Activated CD8-positive, alpha-beta T cell treated with anti-CD3 and anti-CD28 coated beads for 36 hours (primary cell): ENCODE measurements at regions not wholly inside any gene's neighbourhood (a gene's known extent, or its start where the extent isn't known, plus 50 kb on each side); places are given as distances from the start of the nearest gene placed in this dataset.

ENCODE experiments used
- ATAC-seq: fragments of 200-7000 bp; cut with Tn5 transposase; one replicate; pipeline ENCODE4 v1.10.0; 2021; ENCODE audit warnings: mild to moderate bottlenecking, moderate library complexity
- CTCF ChIA-PET: fragments of 350-600 bp; sonication (Branson Sonifier 250); formaldehyde crosslinking; loops from one replicate; lab custom pipeline; 2021; ENCODE audit warnings: antibody characterized with exemption; lab: Charles Lee
- POLR2A ChIA-PET: fragments of 350-600 bp; sonication (Branson Sonifier 250); formaldehyde crosslinking; loops from one replicate; lab custom pipeline; 2021; ENCODE audit warnings: antibody characterized with exemption; lab: Charles Lee
- DNase-seq: peaks from one replicate; pipeline ENCODE4 v3.0.0-alpha.2; 2020
- H3K27ac Mint-ChIP-seq: one replicate; pipeline ENCODE4 v1.8.0; 2021; ENCODE audit warnings: mild to moderate bottlenecking, mixed read lengths
- H3K27me3 Mint-ChIP-seq: one replicate; pipeline ENCODE4 v1.8.0; 2021; ENCODE audit warnings: mixed read lengths
- H3K36me3 Mint-ChIP-seq: one replicate; pipeline ENCODE4 v1.8.0; 2021; ENCODE audit warnings: low read depth, mixed read lengths
- H3K4me1 Mint-ChIP-seq: one replicate; pipeline ENCODE4 v1.8.0; 2021; ENCODE audit warnings: low read depth, mixed read lengths
- H3K4me3 Mint-ChIP-seq: one replicate; pipeline ENCODE4 v1.8.0; 2021; ENCODE audit warnings: mild to moderate bottlenecking, moderate library complexity, mixed read lengths
- H3K9me3 Mint-ChIP-seq: one replicate; pipeline ENCODE4 v1.8.0; 2021; ENCODE audit warnings: mixed read lengths
- CTCF ChIP-seq: fragments of 200-600 bp; IDR thresholded peaks from one replicate; pipeline ENCODE4 v1.8.0; 2022; ENCODE audit warnings: antibody characterized with exemption, mild to moderate bottlenecking
- intact Hi-C: fragments of 100-400 bp; cut with micrococcal nuclease; formaldehyde crosslinking; loops from one replicate; pipeline ENCODE4 v1.10.0; 2022

DNA sequence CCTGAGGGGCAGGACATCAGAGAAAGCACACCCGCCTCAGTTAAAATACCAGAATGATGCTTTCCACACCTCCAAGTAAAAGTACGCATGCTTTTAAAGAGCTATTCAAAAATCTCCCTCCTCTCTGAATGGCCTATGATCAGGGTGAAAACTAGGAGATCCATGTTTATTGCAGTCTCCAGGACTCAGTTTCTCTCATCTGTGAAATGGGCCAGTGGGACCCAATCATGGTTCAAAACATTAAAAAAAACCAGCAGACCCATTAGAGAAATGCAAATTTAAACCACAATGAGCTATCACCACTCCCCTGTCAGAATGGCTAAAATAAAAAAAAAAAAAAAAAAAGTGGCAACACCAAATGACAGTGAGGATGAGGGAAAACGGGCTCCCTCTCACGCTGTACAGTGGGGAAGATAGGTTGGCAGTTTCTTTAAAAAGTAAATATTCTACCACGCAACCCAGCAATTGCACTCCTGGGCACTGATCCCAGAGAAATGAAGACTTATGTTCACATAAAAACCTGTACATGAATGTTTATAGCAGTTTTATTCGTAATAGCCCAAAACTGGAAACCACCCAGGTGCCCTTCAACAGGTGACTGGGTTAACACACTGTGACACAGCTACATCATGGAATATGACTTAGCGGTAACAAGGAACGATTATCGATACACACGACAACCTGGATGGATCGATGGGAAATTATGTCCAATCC, 242.7 kb downstream of the MN1 start:
- Mint-ChIP-seq H3K9me3 (no peaks in the 10 kb centered on the region), H3K4me3 (no peak overlapping the region), H3K4me1 (no peaks in the 10 kb centered on the region), H3K27me3 (peaks cover 2% of the 10 kb centered on the region), H3K27ac (no peak overlapping the region), H3K36me3 (no peaks in the 10 kb centered on the region)
- POLR2A ChIA-PET: no interaction called here
- no peak for DNase-seq
- CTCF ChIA-PET: no interaction called here
- no peak for TF ChIP-seq CTCF
- ATAC-seq: no peak
- intact Hi-C loops: no loop called here

- Mint-ChIP-seq H3K4me3 (no peak overlapping the region), H3K9me3 (no peaks in the 10 kb centered on the region), H3K4me1 (no peaks in the 10 kb centered on the region), H3K27ac (no peak overlapping the region), H3K36me3 (no peaks in the 10 kb centered on the region), H3K27me3 (peaks cover 2% of the 10 kb centered on the region)
- ChIA-PET POLR2A (no interaction called here), CTCF (no interaction called here)
- intact Hi-C loops: no loop called here
- ATAC-seq: no peak
- TF ChIP-seq CTCF: no peak
- no peak for DNase-seq
These were observed 240.8 kb downstream of the MN1 start for GRCh38 chr22:27560781-27561180.

DNA sequence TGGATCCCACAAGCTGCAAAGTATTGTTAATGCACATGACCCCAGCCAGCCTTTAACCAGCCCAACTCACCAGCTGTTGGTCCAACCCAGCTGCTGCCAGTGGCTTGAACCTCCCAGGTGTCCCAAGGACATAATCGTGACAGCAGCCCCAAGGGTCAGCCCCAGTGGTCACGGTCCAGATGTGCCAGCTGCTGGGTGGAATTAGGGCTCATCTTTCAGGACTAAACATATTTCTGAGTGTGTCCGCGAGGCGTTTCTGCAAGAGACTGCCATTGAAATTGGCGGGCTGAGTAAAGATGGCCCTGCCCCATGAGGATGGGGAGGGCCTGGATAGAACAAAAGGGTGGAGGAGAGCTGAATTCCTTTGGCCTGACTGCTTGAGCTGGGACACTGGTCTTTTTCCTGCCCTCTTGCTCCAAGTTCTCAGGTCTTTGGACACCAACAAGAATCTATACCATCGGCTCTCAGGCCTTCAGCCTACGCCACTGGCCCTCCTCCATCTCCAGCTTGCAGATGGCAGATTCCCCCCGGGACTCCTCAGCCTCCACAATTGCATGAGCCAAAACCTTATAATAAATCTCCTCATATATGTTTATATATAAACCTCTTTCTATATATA, 240.2 kb downstream of the MN1 start:
- ChIA-PET POLR2A (no interaction called here), CTCF (no interaction called here)
- H3K27ac Mint-ChIP-seq: no peak overlapping the region
- no peaks in the 10 kb centered on the region for H3K9me3 Mint-ChIP-seq
- ATAC-seq: no peak
- H3K27me3 Mint-ChIP-seq: peaks cover 2% of the 10 kb centered on the region
- TF ChIP-seq CTCF: no peak
- no peak for DNase-seq
- intact Hi-C loops: no loop called here
- no peaks in the 10 kb centered on the region for H3K4me1 Mint-ChIP-seq
- no peaks in the 10 kb centered on the region for H3K36me3 Mint-ChIP-seq
- H3K4me3 Mint-ChIP-seq: no peak overlapping the region

GRCh38 chr22:27564806-27565205, 236.8 kb downstream of the MN1 start:
- Mint-ChIP-seq H3K4me3 (no peak overlapping the region), H3K36me3 (no peaks in the 10 kb centered on the region), H3K4me1 (no peaks in the 10 kb centered on the region), H3K27me3 (peaks cover 2% of the 10 kb centered on the region), H3K9me3 (no peaks in the 10 kb centered on the region), H3K27ac (no peak overlapping the region)
- CTCF ChIA-PET: no interaction called here
- POLR2A ChIA-PET: no interaction called here
- DNase-seq (no peak), ATAC-seq (no peak)
- intact Hi-C loops: no loop called here
- TF ChIP-seq CTCF: no peak

- Mint-ChIP-seq H3K27me3 (peaks cover 6% of the 10 kb centered on the region), H3K9me3 (no peaks in the 10 kb centered on the region), H3K27ac (no peak overlapping the region), H3K36me3 (no peaks in the 10 kb centered on the region), H3K4me1 (no peaks in the 10 kb centered on the region), H3K4me3 (no peak overlapping the region)
- no peak for DNase-seq
- ChIA-PET POLR2A (no interaction called here), CTCF (no interaction called here)
- intact Hi-C loops: no loop called here
- ATAC-seq: no peak
- TF ChIP-seq CTCF: no peak
These were observed 235.0 kb downstream of the MN1 start for GRCh38 chr22:27566602-27567001.
